Liver (tissue), 8 donors: ENCODE measurements at regions not wholly inside any gene's neighbourhood (a gene's known extent, or its start where the extent isn't known, plus 50 kb on each side); places are given as distances from the start of the nearest gene placed in this dataset.
A peak's percentile ranks its signal among the peaks of the same experiment; 100 is the strongest.

ENCODE experiments used
- DNase-seq: peaks from one replicate; pipeline ENCODE4 v3.0.0-alpha.2; 2017; ENCODE audit warnings: low spot score
- H3K27ac ChIP-seq, 2 donors: one replicate each; pipeline ENCODE4 v1.7.0; 2013; ENCODE audit warnings: inconsistent platforms in 2 of 2, low read length in 2 of 2, control low read depth in 1 of 2, low read depth in 1 of 2, mild to moderate bottlenecking in 1 of 2
- H3K27me3 ChIP-seq, 4 donors: one replicate each; pipeline versions ENCODE4 v1.6.1 to v1.7.0; 2013; ENCODE audit warnings: low read length in 3 of 4, inconsistent platforms in 1 of 4, mild to moderate bottlenecking in 1 of 4, moderate library complexity in 1 of 4; ENCODE audit not compliant: control insufficient read depth in 4 of 4, insufficient read depth in 4 of 4
- H3K36me3 ChIP-seq, 4 donors: one replicate each; pipeline versions ENCODE4 v1.6.1 to v1.7.0; 2013; ENCODE audit warnings: low read length in 3 of 4, mild to moderate bottlenecking in 3 of 4, low read depth in 1 of 4, moderate library complexity in 1 of 4; ENCODE audit not compliant: control insufficient read depth in 4 of 4, insufficient read depth in 3 of 4
- H3K4me1 ChIP-seq, 4 donors: one replicate each; pipeline versions ENCODE4 v1.6.1 to v1.7.0; 2013; ENCODE audit warnings: low read length in 3 of 4, mild to moderate bottlenecking in 3 of 4, moderate library complexity in 1 of 4; ENCODE audit not compliant: control insufficient read depth in 4 of 4, insufficient read depth in 4 of 4
- H3K4me3 ChIP-seq, 3 donors: one replicate each; pipeline versions ENCODE4 v1.6.1 to v1.7.0; 2013; ENCODE audit warnings: low read length in 3 of 3, control low read depth in 1 of 3, low read depth in 1 of 3, mild to moderate bottlenecking in 1 of 3
- H3K9ac ChIP-seq, 2 donors: one replicate each; pipeline ENCODE4 v1.7.0; 2013; ENCODE audit warnings: low read length in 2 of 2, mild to moderate bottlenecking in 2 of 2, moderate library complexity in 2 of 2, control low read depth in 1 of 2, low read depth in 1 of 2
- H3K9me3 ChIP-seq, 4 donors: one replicate each; pipeline versions ENCODE4 v1.6.1 to v1.7.0; 2013; ENCODE audit warnings: low read length in 3 of 4; ENCODE audit not compliant: control insufficient read depth in 4 of 4
- EGR1 ChIP-seq, 2 donors: IDR thresholded peaks; 2 replicates each; pipeline ENCODE4 v1.6.1; 2016 to 2018; ENCODE audit warnings: antibody characterized with exemption in 2 of 2, low read depth in 2 of 2
- GABPA ChIP-seq, 2 donors: IDR thresholded peaks in 1 of 2; conservative IDR thresholded peaks in 1 of 2; 2 replicates each; pipeline ENCODE4 v1.6.1; 2016; ENCODE audit warnings: antibody characterized with exemption in 2 of 2, mild to moderate bottlenecking in 1 of 2, moderate library complexity in 1 of 2
- HNF4A ChIP-seq, 2 donors: conservative IDR thresholded peaks; 2 replicates each; pipeline ENCODE4 v1.6.1; 2016; ENCODE audit warnings: antibody characterized with exemption in 2 of 2, mild to moderate bottlenecking in 2 of 2
- NR2F2 ChIP-seq: IDR thresholded peaks from 2 replicates; pipeline ENCODE4 v1.6.1; 2016; ENCODE audit warnings: antibody characterized with exemption
- RAD21 ChIP-seq, 2 donors: IDR thresholded peaks; 2 replicates each; pipeline ENCODE4 v1.6.1; 2016; ENCODE audit warnings: antibody characterized with exemption in 2 of 2, mild to moderate bottlenecking in 2 of 2
- RXRA ChIP-seq, 2 donors: IDR thresholded peaks; 2 replicates each; pipeline ENCODE4 v1.6.1; 2017 to 2018; ENCODE audit warnings: antibody characterized with exemption in 2 of 2, mild to moderate bottlenecking in 1 of 2
- TAF1 ChIP-seq: conservative IDR thresholded peaks from 2 replicates; pipeline ENCODE4 v1.6.1; 2016; ENCODE audit warnings: antibody characterized with exemption, mild to moderate bottlenecking
- YY1 ChIP-seq: IDR thresholded peaks from 2 replicates; pipeline ENCODE4 v1.6.1; 2016; ENCODE audit warnings: antibody characterized with exemption, mild to moderate bottlenecking
- WGBS: extraction: QIAGEN DNeasy Blood & Tissue Kit; methylation state at CpG from one replicate; pipeline ENCODE4 v1.1.7; 2013; 5-methylcytosine and 5-hydroxymethylcytosine counted together
- TF ChIP-seq, protein P1 (sequence below): IDR thresholded peaks from 2 replicates; pipeline ENCODE4 v1.6.1; 2016; ENCODE audit warnings: antibody characterized with exemption
- TF ChIP-seq, protein P2 (sequence below): IDR thresholded peaks from 2 replicates; pipeline ENCODE4 v1.6.1; 2016; ENCODE audit warnings: antibody characterized with exemption
- TF ChIP-seq, protein P3 (sequence below): fragments of 150-350 bp; IDR thresholded peaks from 2 replicates; pipeline ENCODE4 v1.5.1; 2017; ENCODE audit warnings: improper control_type of control experiment, low read depth, low read length; ENCODE audit not compliant: missing input control
- TF ChIP-seq, protein P4 (sequence below): IDR thresholded peaks from 2 replicates; pipeline ENCODE4 v1.6.1; 2016; ENCODE audit warnings: antibody characterized with exemption
- donor health status: healthy.
- donor health status: healthy.
- donor health status: healthy.
- donor health status: healthy.
- donor health status: healthy.

DNA sequence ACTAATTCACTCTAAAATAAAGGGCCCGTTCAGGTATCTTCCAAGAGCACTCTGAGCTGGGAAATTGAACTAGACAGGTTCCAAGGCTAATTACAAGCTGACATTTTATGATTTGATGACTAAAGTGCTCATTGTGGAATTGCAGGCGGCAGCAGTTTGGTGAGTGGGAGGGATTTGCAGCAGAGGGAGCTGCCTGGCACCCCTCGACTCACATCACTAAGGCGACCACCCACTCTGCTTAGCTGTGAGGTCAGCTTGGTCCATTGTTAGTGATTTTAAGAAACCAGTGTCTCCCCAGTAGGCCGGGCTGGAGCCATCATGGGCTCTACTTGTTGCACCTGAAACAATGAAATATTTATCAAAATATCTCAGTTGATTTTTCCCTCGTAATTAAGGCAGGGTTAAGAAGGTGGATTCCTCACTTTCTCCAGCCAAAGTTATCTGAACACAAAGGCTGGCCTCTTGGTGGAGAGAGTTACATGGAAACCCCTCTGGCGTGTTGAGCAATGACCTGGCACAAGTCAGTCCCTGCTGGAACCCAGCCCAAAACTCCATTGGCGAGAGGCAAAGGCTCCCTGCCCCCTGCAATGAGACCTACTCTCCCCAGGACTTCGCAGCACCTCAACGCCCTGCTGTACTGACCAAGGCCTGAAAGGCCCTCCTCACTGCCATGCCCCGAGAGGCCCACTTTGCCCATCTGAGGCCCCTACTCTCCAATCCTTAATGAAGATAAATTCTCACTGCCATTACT is 65.0 kb upstream of the ATP2B2 start:
- no peak for TF ChIP-seq NR2F2
- TF ChIP-seq GABPA (IDR thresholded peaks at IDR 0.05 in 1 of 2, conservative IDR thresholded peaks at IDR 0.05 in 1 of 2) = no peak
- TF ChIP-seq, protein P1, sequence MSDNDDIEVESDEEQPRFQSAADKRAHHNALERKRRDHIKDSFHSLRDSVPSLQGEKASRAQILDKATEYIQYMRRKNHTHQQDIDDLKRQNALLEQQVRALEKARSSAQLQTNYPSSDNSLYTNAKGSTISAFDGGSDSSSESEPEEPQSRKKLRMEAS = no peak
- TF ChIP-seq RAD21 (IDR thresholded peaks at IDR 0.05) = peak; percentile 52 to 62
- TF ChIP-seq HNF4A (conservative IDR thresholded peaks at IDR 0.05) = peak in 1 of 2 donors; percentile 23
- TF ChIP-seq TAF1 = no peak
- TF ChIP-seq, protein P2, sequence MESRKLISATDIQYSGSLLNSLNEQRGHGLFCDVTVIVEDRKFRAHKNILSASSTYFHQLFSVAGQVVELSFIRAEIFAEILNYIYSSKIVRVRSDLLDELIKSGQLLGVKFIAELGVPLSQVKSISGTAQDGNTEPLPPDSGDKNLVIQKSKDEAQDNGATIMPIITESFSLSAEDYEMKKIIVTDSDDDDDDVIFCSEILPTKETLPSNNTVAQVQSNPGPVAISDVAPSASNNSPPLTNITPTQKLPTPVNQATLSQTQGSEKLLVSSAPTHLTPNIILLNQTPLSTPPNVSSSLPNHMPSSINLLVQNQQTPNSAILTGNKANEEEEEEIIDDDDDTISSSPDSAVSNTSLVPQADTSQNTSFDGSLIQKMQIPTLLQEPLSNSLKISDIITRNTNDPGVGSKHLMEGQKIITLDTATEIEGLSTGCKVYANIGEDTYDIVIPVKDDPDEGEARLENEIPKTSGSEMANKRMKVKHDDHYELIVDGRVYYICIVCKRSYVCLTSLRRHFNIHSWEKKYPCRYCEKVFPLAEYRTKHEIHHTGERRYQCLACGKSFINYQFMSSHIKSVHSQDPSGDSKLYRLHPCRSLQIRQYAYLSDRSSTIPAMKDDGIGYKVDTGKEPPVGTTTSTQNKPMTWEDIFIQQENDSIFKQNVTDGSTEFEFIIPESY = no peak
- TF ChIP-seq YY1 = peak; percentile 77
- TF ChIP-seq, protein P3, sequence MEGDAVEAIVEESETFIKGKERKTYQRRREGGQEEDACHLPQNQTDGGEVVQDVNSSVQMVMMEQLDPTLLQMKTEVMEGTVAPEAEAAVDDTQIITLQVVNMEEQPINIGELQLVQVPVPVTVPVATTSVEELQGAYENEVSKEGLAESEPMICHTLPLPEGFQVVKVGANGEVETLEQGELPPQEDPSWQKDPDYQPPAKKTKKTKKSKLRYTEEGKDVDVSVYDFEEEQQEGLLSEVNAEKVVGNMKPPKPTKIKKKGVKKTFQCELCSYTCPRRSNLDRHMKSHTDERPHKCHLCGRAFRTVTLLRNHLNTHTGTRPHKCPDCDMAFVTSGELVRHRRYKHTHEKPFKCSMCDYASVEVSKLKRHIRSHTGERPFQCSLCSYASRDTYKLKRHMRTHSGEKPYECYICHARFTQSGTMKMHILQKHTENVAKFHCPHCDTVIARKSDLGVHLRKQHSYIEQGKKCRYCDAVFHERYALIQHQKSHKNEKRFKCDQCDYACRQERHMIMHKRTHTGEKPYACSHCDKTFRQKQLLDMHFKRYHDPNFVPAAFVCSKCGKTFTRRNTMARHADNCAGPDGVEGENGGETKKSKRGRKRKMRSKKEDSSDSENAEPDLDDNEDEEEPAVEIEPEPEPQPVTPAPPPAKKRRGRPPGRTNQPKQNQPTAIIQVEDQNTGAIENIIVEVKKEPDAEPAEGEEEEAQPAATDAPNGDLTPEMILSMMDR = no peak
- TF ChIP-seq, protein P4, sequence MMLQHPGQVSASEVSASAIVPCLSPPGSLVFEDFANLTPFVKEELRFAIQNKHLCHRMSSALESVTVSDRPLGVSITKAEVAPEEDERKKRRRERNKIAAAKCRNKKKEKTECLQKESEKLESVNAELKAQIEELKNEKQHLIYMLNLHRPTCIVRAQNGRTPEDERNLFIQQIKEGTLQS = no peak
- peak in 1 of 2 donors; percentile 32 for TF ChIP-seq RXRA (IDR thresholded peaks at IDR 0.05)
- no peak overlapping the region for H3K9ac ChIP-seq
- no peak overlapping the region for H3K4me3 ChIP-seq
- H3K27ac ChIP-seq = no peak overlapping the region
- no peak for DNase-seq
- no peaks in the 10 kb centered on the region for H3K27me3 ChIP-seq
- H3K36me3 ChIP-seq = no peaks in the 10 kb centered on the region
- peaks cover 0 to 14% (median 5%) of the 10 kb centered on the region in 4 donors for H3K4me1 ChIP-seq
- H3K9me3 ChIP-seq = no peaks in the 10 kb centered on the region
- 58% methylated on average over 11 of the region's 11 CpGs for WGBS

DNA sequence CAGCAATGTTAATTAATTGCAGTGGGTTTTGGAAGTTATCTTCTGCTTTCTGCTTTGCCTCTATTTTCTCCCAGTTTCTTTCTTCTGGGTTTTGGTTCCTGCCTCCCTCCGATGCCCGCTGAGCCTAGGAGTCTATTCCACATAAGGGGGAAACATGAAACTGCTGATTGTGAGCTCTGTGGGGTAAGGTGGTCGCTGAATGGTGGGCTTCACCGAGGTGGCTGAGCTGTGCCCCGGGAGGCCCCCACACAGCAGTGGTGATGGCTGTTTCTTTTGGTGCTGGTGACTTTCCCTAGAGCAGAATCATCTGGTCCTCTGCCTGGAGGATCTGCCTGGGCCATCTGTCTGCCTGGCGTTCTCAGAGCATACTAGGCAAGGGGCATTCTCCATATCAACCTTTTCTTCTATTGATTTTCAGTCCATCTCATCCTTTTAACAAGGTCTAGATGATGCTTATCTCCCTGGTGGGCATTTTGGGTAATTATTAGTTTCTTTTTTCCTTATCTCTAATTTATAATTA is 68.8 kb upstream of the ATP2B2 start:
- peaks cover 0 to 14% (median 5%) of the 10 kb centered on the region in 4 donors for H3K4me1 ChIP-seq
- 84% methylated on average over 6 of the region's 6 CpGs for WGBS
- H3K27ac ChIP-seq = no peak overlapping the region
- no peaks in the 10 kb centered on the region for H3K36me3 ChIP-seq
- no peaks in the 10 kb centered on the region for H3K27me3 ChIP-seq
- DNase-seq = no peak
- no peaks in the 10 kb centered on the region for H3K9me3 ChIP-seq
- no peak for TF ChIP-seq EGR1 (IDR thresholded peaks at IDR 0.05; ENCODE audit: low read depth in 2 of 2)
- TF ChIP-seq HNF4A (conservative IDR thresholded peaks at IDR 0.05) = no peak
- TF ChIP-seq GABPA (IDR thresholded peaks at IDR 0.05 in 1 of 2, conservative IDR thresholded peaks at IDR 0.05 in 1 of 2) = no peak
- no peak overlapping the region for H3K9ac ChIP-seq
- no peak overlapping the region for H3K4me3 ChIP-seq
